Upper lobe of right lung (tissue), 1 donor: ENCODE measurements at regions not wholly inside any gene's neighbourhood (a gene's known extent, or its start where the extent isn't known, plus 50 kb on each side); places are given as distances from the start of the nearest gene placed in this dataset.
A peak's percentile ranks its signal among the peaks of the same experiment; 100 is the strongest.

Source experiments
- ATAC-seq: fragments of 200-7000 bp; cut with Tn5 transposase; one replicate; pipeline ENCODE4 v1.9.1; 2020; ENCODE audit warnings: mild to moderate bottlenecking, moderate library complexity
- DNase-seq: peaks from one replicate; pipeline ENCODE4 v3.0.0-alpha.2; 2020
- H3K27ac ChIP-seq: fragments of 200-600 bp; one replicate; pipeline ENCODE4 v1.8.0; 2022
- H3K27me3 ChIP-seq: fragments of 200-600 bp; one replicate; pipeline ENCODE4 v1.8.0; 2022; ENCODE audit warnings: mild to moderate bottlenecking
- H3K36me3 ChIP-seq: fragments of 200-600 bp; one replicate; pipeline ENCODE4 v1.8.0; 2022
- H3K4me1 ChIP-seq: fragments of 200-600 bp; one replicate; pipeline ENCODE4 v1.8.0; 2022
- H3K4me3 ChIP-seq: fragments of 200-600 bp; one replicate; pipeline ENCODE4 v1.8.0; 2022; ENCODE audit warnings: mild to moderate bottlenecking
- H3K9me3 ChIP-seq: fragments of 200-600 bp; one replicate; pipeline ENCODE4 v1.8.0; 2022
- intact Hi-C: fragments of 100-400 bp; cut with DNase I; formaldehyde crosslinking; loops from one replicate; pipeline ENCODE4 v1.11.0; 2022
- TF ChIP-seq, protein P1 (sequence below): fragments of 200-600 bp; IDR thresholded peaks from one replicate; pipeline ENCODE4 v1.8.0; 2022; ENCODE audit warnings: antibody characterized with exemption
- donor health status: DM: no; HTN: yes; CAD: no; lungs with severe emphysema.

DNA sequence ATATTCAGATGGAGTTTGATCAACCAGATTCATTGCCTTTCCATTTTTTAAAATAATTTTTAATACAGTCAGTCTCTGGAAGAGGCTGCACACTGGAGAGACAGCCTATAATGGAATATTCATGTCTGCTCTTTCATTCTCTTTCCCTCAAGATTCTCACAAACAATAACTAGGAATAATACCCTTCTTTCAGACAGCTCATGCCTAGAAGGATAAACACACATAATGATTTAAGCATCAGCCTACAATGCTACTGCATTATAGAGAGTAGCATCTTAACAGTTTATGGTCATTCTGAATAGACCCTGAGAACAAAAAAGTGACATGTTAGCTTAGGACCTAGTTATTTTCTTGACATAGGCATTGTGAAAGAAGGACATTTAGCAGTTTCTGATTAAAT, 1692.3 kb downstream of the GRIK2 start:
- ATAC-seq (no peak), DNase-seq (no peak)
- H3K36me3 ChIP-seq: no peaks in the 10 kb centered on the region
- H3K27ac ChIP-seq: no peak overlapping the region
- TF ChIP-seq, protein P1, sequence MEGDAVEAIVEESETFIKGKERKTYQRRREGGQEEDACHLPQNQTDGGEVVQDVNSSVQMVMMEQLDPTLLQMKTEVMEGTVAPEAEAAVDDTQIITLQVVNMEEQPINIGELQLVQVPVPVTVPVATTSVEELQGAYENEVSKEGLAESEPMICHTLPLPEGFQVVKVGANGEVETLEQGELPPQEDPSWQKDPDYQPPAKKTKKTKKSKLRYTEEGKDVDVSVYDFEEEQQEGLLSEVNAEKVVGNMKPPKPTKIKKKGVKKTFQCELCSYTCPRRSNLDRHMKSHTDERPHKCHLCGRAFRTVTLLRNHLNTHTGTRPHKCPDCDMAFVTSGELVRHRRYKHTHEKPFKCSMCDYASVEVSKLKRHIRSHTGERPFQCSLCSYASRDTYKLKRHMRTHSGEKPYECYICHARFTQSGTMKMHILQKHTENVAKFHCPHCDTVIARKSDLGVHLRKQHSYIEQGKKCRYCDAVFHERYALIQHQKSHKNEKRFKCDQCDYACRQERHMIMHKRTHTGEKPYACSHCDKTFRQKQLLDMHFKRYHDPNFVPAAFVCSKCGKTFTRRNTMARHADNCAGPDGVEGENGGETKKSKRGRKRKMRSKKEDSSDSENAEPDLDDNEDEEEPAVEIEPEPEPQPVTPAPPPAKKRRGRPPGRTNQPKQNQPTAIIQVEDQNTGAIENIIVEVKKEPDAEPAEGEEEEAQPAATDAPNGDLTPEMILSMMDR: no peak
- no peaks in the 10 kb centered on the region for H3K4me1 ChIP-seq
- no peak overlapping the region for H3K4me3 ChIP-seq
- intact Hi-C loops: no loop called here
- no peaks in the 10 kb centered on the region for H3K9me3 ChIP-seq
- no peaks in the 10 kb centered on the region for H3K27me3 ChIP-seq

DNA sequence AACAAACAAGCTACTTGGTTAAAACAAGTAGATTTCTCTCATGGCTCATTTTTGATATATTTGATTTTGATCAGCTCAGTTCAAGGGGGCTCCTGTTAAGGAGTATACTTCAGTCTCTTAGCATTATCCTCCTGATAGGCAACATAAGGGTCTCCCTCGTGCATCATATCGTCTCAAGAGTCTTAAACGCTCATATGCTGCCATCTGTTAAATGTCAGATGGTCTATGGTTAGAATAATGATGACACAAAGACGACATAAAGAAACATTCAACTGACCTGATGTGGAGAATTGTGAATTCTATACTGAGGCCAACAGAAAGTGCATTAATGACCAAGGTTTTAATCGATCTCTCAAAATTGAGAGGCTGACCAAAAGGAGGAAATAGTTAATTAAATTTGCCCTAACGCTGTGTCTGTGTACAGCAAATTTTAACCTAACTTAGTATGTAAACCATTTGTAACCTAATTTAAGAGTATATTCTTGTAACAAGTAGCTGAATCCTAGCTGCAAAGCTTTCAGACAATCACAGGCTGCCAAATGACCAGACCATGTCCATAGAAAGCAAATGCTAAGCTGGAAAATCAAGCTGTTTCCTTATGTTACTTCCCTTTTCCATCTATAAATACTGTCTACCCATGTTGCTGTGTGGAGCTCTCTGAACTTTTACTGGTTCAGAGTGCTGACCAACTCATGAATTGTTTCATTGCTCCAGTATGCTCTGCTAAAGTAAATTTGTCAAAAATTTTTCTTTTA, 1688.5 kb downstream of the GRIK2 start:
- Histone ChIP-seq H3K4me1 (no peaks in the 10 kb centered on the region), H3K4me3 (no peak overlapping the region), H3K36me3 (no peaks in the 10 kb centered on the region), H3K27ac (no peak overlapping the region), H3K27me3 (no peaks in the 10 kb centered on the region), H3K9me3 (no peaks in the 10 kb centered on the region)
- TF ChIP-seq, protein P1: no peak
- no peak for ATAC-seq
- DNase-seq: no peak
- intact Hi-C loops: no loop called here

GRCh38 chr6:103081126-103081525, 1687.6 kb downstream of the GRIK2 start:
- Histone ChIP-seq H3K4me1 (no peaks in the 10 kb centered on the region), H3K27me3 (no peaks in the 10 kb centered on the region), H3K36me3 (no peaks in the 10 kb centered on the region), H3K4me3 (no peak overlapping the region), H3K9me3 (no peaks in the 10 kb centered on the region), H3K27ac (no peak overlapping the region)
- ATAC-seq (no peak), DNase-seq (no peak)
- intact Hi-C loops: no loop called here
- TF ChIP-seq, protein P1: no peak

GRCh38 chr6:103080497-103080896, 1687.0 kb downstream of the GRIK2 start:
- TF ChIP-seq, protein P1: no peak
- no peaks in the 10 kb centered on the region for H3K27me3 ChIP-seq
- no peaks in the 10 kb centered on the region for H3K36me3 ChIP-seq
- no peak overlapping the region for H3K4me3 ChIP-seq
- DNase-seq (no peak), ATAC-seq (peak; percentile 66)
- no peak overlapping the region for H3K27ac ChIP-seq
- no peaks in the 10 kb centered on the region for H3K4me1 ChIP-seq
- intact Hi-C loops: no loop called here
- no peaks in the 10 kb centered on the region for H3K9me3 ChIP-seq

DNA sequence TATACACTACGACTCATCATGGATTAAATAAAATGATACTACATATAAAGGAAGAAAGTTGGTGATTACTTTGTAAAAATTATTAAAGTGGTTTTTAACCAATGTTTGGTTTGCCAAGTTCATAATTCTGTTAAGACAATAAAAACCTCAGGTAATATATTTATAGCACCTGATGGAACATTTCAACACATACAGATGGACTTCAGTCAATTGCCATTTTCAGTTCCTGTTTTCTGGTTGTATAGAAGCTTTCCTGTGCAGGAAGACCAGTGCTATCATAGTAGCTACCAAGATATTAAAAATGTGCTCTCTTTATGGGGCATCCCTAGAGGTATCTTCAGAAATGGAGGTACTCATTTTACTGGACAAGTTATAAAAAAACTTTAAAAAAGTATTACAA, 1686.4 kb downstream of the GRIK2 start:
- H3K27me3 ChIP-seq: no peaks in the 10 kb centered on the region
- H3K9me3 ChIP-seq: no peaks in the 10 kb centered on the region
- DNase-seq: no peak
- no peaks in the 10 kb centered on the region for H3K36me3 ChIP-seq
- no peak overlapping the region for H3K4me3 ChIP-seq
- TF ChIP-seq, protein P1: no peak
- H3K4me1 ChIP-seq: no peaks in the 10 kb centered on the region
- H3K27ac ChIP-seq: no peak overlapping the region
- no peak for ATAC-seq
- intact Hi-C loops: no loop called here

- no peak for ATAC-seq
- TF ChIP-seq, protein P1: no peak
- no peak for DNase-seq
- Histone ChIP-seq H3K27ac (no peak overlapping the region), H3K27me3 (no peaks in the 10 kb centered on the region), H3K9me3 (peaks cover under 1% of the 10 kb centered on the region), H3K36me3 (no peaks in the 10 kb centered on the region), H3K4me1 (no peaks in the 10 kb centered on the region), H3K4me3 (no peak overlapping the region)
- intact Hi-C loops: no loop called here
Observed at GRCh38 chr6:103062136-103062535, 1668.6 kb downstream of the GRIK2 start.
